ENCODE measurements at regions not wholly inside any gene's neighbourhood (a gene's known extent, or its start where the extent isn't known, plus 50 kb on each side); places are given as distances from the start of the nearest gene placed in this dataset.

DNA sequence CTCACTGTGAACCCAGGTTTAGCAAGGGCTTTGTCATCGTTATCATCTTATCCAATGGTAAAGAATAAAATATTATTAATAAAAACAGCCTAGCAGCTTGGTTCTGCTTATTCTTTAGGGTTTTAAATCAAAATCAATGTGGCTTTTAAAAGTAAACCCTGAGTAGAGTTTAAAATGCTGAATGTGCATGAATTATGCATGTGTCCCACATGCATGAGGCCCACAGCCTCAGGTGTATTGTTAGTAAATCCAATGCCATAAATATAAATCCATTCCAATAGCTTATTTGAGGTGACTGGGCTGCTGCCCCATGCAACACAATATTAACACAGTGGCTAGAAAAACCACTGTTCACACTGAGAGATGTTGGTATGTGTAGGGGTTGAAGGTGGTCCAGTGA, 254.1 kb downstream of the HNMT start:
- TF ChIP-seq, protein P1, sequence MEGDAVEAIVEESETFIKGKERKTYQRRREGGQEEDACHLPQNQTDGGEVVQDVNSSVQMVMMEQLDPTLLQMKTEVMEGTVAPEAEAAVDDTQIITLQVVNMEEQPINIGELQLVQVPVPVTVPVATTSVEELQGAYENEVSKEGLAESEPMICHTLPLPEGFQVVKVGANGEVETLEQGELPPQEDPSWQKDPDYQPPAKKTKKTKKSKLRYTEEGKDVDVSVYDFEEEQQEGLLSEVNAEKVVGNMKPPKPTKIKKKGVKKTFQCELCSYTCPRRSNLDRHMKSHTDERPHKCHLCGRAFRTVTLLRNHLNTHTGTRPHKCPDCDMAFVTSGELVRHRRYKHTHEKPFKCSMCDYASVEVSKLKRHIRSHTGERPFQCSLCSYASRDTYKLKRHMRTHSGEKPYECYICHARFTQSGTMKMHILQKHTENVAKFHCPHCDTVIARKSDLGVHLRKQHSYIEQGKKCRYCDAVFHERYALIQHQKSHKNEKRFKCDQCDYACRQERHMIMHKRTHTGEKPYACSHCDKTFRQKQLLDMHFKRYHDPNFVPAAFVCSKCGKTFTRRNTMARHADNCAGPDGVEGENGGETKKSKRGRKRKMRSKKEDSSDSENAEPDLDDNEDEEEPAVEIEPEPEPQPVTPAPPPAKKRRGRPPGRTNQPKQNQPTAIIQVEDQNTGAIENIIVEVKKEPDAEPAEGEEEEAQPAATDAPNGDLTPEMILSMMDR (IDR thresholded peaks at IDR 0.05) = no peak
- no peak for TF ChIP-seq POLR2A (IDR thresholded peaks at IDR 0.05)

Data from uterus (tissue), 2 donors.